ENCODE measurements at regions not wholly inside any gene's neighbourhood (a gene's known extent, or its start where the extent isn't known, plus 50 kb on each side); places are given as distances from the start of the nearest gene placed in this dataset.
"Not testable (repeated sequence)": the region's sequence is repeated elsewhere in the genome, so short reads cannot be mapped to it uniquely, and the experiment has no call there.

- Histone ChIP-seq H3K4me3 (ENCODE audit: low read length in 2 of 2) (no peak overlapping the region), H3K4me1 (ENCODE audit: control insufficient read depth in 2 of 2, insufficient read depth in 2 of 2, low read length in 2 of 2) (no peaks in the 10 kb centered on the region), H3K27ac (ENCODE audit: low read depth in 2 of 2, low read length in 2 of 2) (no peak overlapping the region), H3K9ac (ENCODE audit: low read depth in 1 of 2, low read length in 2 of 2) (no peak overlapping the region), H3K27me3 (ENCODE audit: control insufficient read depth in 2 of 2, insufficient read depth in 2 of 2, low read length in 2 of 2) (no peaks in the 10 kb centered on the region), H3K9me3 (ENCODE audit: control insufficient read depth in 2 of 2, low read length in 2 of 2) (no peaks in the 10 kb centered on the region), H3K36me3 (ENCODE audit: control insufficient read depth in 2 of 2, insufficient read depth in 2 of 2, low read length in 2 of 2) (no peaks in the 10 kb centered on the region)
These were observed 77.7 kb upstream of the OLIG3 start for GRCh38 chr6:137571854-137572253.

DNA sequence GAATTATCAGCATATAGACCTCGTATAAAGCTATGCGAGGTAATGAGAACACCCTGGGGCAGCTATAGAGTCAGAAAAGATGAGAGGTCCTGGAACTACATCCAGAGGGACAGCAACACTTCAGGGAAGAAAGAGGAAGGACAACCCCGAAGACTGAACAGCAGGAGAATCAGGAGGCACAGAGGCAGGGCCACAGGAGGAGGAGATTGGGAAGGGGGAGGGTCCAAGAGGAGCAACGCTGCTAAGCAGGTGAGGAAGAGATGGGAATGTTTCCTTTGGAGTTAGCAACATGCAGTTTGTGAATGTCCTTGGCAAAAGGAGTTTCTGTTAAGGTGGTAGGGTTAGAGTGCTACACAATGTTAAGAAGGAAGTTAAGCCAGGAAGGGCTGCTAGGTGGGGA is 79.5 kb upstream of the OLIG3 start:
- no peak overlapping the region for H3K9ac ChIP-seq (ENCODE audit: low read depth in 1 of 2, low read length in 2 of 2)
- H3K9me3 ChIP-seq (ENCODE audit: control insufficient read depth in 2 of 2, low read length in 2 of 2) = no peaks in the 10 kb centered on the region
- no peaks in the 10 kb centered on the region for H3K27me3 ChIP-seq (ENCODE audit: control insufficient read depth in 2 of 2, insufficient read depth in 2 of 2, low read length in 2 of 2)
- no peaks in the 10 kb centered on the region for H3K36me3 ChIP-seq (ENCODE audit: control insufficient read depth in 2 of 2, insufficient read depth in 2 of 2, low read length in 2 of 2)
- H3K27ac ChIP-seq (ENCODE audit: low read depth in 2 of 2, low read length in 2 of 2) = no peak overlapping the region
- H3K4me1 ChIP-seq (ENCODE audit: control insufficient read depth in 2 of 2, insufficient read depth in 2 of 2, low read length in 2 of 2) = no peaks in the 10 kb centered on the region
- no peak overlapping the region for H3K4me3 ChIP-seq (ENCODE audit: low read length in 2 of 2)

- Histone ChIP-seq H3K36me3 (ENCODE audit: control insufficient read depth in 2 of 2, insufficient read depth in 2 of 2, low read length in 2 of 2) (no peaks in the 10 kb centered on the region), H3K4me1 (ENCODE audit: control insufficient read depth in 2 of 2, insufficient read depth in 2 of 2, low read length in 2 of 2) (no peaks in the 10 kb centered on the region), H3K9me3 (ENCODE audit: control insufficient read depth in 2 of 2, low read length in 2 of 2) (no peaks in the 10 kb centered on the region), H3K4me3 (ENCODE audit: low read length in 2 of 2) (no peak overlapping the region), H3K9ac (ENCODE audit: low read depth in 1 of 2, low read length in 2 of 2) (no peak overlapping the region), H3K27me3 (ENCODE audit: control insufficient read depth in 2 of 2, insufficient read depth in 2 of 2, low read length in 2 of 2) (no peaks in the 10 kb centered on the region), H3K27ac (ENCODE audit: low read depth in 2 of 2, low read length in 2 of 2) (no peak overlapping the region)
These were observed 85.4 kb upstream of the OLIG3 start for GRCh38 chr6:137579612-137580011.

- Histone ChIP-seq H3K9me3 (ENCODE audit: control insufficient read depth in 2 of 2, low read length in 2 of 2) (no peaks in the 10 kb centered on the region), H3K9ac (ENCODE audit: low read depth in 1 of 2, low read length in 2 of 2) (no peak overlapping the region), H3K27ac (ENCODE audit: low read depth in 2 of 2, low read length in 2 of 2) (no peak overlapping the region)
These were observed 87.0 kb upstream of the OLIG3 start for GRCh38 chr6:137581019-137581707.

GRCh38 chr6:137583519-137583918 is 89.3 kb upstream of the OLIG3 start:
- not testable (repeated sequence) for H3K4me1 ChIP-seq (ENCODE audit: control insufficient read depth in 2 of 2, insufficient read depth in 2 of 2, low read length in 2 of 2); H3K4me3 ChIP-seq (ENCODE audit: low read length in 2 of 2); H3K27ac ChIP-seq (ENCODE audit: low read depth in 2 of 2, low read length in 2 of 2); H3K9me3 ChIP-seq (ENCODE audit: control insufficient read depth in 2 of 2, low read length in 2 of 2); H3K36me3 ChIP-seq (ENCODE audit: control insufficient read depth in 2 of 2, insufficient read depth in 2 of 2, low read length in 2 of 2); H3K27me3 ChIP-seq (ENCODE audit: control insufficient read depth in 2 of 2, insufficient read depth in 2 of 2, low read length in 2 of 2); H3K9ac ChIP-seq (ENCODE audit: low read depth in 1 of 2, low read length in 2 of 2)

More at GRCh38 chr6:137581019-137581707, 87.0 kb upstream of the OLIG3 start:
- Histone ChIP-seq H3K4me1 (ENCODE audit: control insufficient read depth in 2 of 2, insufficient read depth in 2 of 2, low read length in 2 of 2) (no peaks in the 10 kb centered on the region), H3K27me3 (ENCODE audit: control insufficient read depth in 2 of 2, insufficient read depth in 2 of 2, low read length in 2 of 2) (no peaks in the 10 kb centered on the region), H3K36me3 (ENCODE audit: control insufficient read depth in 2 of 2, insufficient read depth in 2 of 2, low read length in 2 of 2) (no peaks in the 10 kb centered on the region), H3K4me3 (ENCODE audit: low read length in 2 of 2) (no peak overlapping the region)

GRCh38 chr6:137588472-137588871 is 94.3 kb upstream of the OLIG3 start:
- no peak overlapping the region for H3K4me3 ChIP-seq (ENCODE audit: low read length in 2 of 2)
- H3K27ac ChIP-seq (ENCODE audit: low read depth in 2 of 2, low read length in 2 of 2) = no peak overlapping the region
- H3K4me1 ChIP-seq (ENCODE audit: control insufficient read depth in 2 of 2, insufficient read depth in 2 of 2, low read length in 2 of 2) = no peaks in the 10 kb centered on the region
- no peaks in the 10 kb centered on the region for H3K36me3 ChIP-seq (ENCODE audit: control insufficient read depth in 2 of 2, insufficient read depth in 2 of 2, low read length in 2 of 2)
- peaks cover 0 to 3% of the 10 kb centered on the region in 2 donors for H3K27me3 ChIP-seq (ENCODE audit: control insufficient read depth in 2 of 2, insufficient read depth in 2 of 2, low read length in 2 of 2)
- peaks cover 0 to 7% of the 10 kb centered on the region in 2 donors for H3K9me3 ChIP-seq (ENCODE audit: control insufficient read depth in 2 of 2, low read length in 2 of 2)
- no peak overlapping the region for H3K9ac ChIP-seq (ENCODE audit: low read depth in 1 of 2, low read length in 2 of 2)

DNA sequence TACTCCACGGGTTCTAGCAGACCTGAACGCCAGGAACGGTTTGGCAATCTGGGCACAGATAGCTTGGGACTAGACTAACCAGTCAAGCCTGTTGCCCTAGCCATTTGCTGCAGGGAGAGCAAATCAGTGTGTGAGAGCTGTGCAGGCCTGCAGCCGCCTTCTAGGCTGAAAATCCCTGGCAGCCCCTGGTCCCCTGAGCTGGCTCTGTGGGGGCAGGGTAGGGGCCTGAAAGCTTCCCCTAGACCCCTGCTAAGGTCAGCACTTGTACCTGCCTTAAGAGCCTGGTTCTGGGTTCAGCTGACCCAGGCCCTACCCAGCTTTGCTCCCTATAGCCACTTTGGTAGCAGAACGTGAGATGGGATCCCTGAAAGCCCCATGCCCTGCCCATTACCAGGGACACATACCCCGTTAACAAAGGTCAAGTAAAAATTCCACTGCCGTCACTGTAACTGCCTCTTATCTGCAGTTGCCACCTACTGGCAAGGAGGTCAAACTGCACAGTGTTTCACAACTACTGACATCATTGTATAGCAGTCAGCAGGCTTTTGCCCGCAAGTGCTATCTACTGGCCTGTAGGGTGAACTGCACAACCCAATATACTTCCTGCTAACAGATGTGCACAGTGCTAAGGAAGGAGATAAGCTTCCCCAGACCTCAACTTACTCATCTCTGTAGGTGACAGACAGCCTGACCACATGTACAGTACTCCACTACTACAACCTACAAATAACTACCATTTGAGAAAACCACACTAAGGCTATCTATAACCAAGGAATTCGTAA is 95.1 kb upstream of the OLIG3 start:
- Histone ChIP-seq H3K9ac (ENCODE audit: low read depth in 1 of 2, low read length in 2 of 2) (no peak overlapping the region), H3K27ac (ENCODE audit: low read depth in 2 of 2, low read length in 2 of 2) (no peak overlapping the region), H3K4me3 (ENCODE audit: low read length in 2 of 2) (no peak overlapping the region), H3K36me3 (ENCODE audit: control insufficient read depth in 2 of 2, insufficient read depth in 2 of 2, low read length in 2 of 2) (no peaks in the 10 kb centered on the region), H3K4me1 (ENCODE audit: control insufficient read depth in 2 of 2, insufficient read depth in 2 of 2, low read length in 2 of 2) (no peaks in the 10 kb centered on the region), H3K27me3 (ENCODE audit: control insufficient read depth in 2 of 2, insufficient read depth in 2 of 2, low read length in 2 of 2) (peaks cover 0 to 3% of the 10 kb centered on the region in 2 donors), H3K9me3 (ENCODE audit: control insufficient read depth in 2 of 2, low read length in 2 of 2) (peaks cover 0 to 7% of the 10 kb centered on the region in 2 donors)

GRCh38 chr6:137590684-137591083 is 96.5 kb upstream of the OLIG3 start:
- Histone ChIP-seq H3K4me3 (ENCODE audit: low read length in 2 of 2) (no peak overlapping the region), H3K27ac (ENCODE audit: low read depth in 2 of 2, low read length in 2 of 2) (no peak overlapping the region), H3K27me3 (ENCODE audit: control insufficient read depth in 2 of 2, insufficient read depth in 2 of 2, low read length in 2 of 2) (peaks cover 0 to 3% of the 10 kb centered on the region in 2 donors), H3K4me1 (ENCODE audit: control insufficient read depth in 2 of 2, insufficient read depth in 2 of 2, low read length in 2 of 2) (no peaks in the 10 kb centered on the region), H3K9me3 (ENCODE audit: control insufficient read depth in 2 of 2, low read length in 2 of 2) (peaks cover 0 to 7% of the 10 kb centered on the region in 2 donors), H3K36me3 (ENCODE audit: control insufficient read depth in 2 of 2, insufficient read depth in 2 of 2, low read length in 2 of 2) (no peaks in the 10 kb centered on the region), H3K9ac (ENCODE audit: low read depth in 1 of 2, low read length in 2 of 2) (no peak overlapping the region)

GRCh38 chr6:137601471-137601870 is 107.3 kb upstream of the OLIG3 start:
- no peaks in the 10 kb centered on the region for H3K9me3 ChIP-seq (ENCODE audit: control insufficient read depth in 2 of 2, low read length in 2 of 2)

DNA sequence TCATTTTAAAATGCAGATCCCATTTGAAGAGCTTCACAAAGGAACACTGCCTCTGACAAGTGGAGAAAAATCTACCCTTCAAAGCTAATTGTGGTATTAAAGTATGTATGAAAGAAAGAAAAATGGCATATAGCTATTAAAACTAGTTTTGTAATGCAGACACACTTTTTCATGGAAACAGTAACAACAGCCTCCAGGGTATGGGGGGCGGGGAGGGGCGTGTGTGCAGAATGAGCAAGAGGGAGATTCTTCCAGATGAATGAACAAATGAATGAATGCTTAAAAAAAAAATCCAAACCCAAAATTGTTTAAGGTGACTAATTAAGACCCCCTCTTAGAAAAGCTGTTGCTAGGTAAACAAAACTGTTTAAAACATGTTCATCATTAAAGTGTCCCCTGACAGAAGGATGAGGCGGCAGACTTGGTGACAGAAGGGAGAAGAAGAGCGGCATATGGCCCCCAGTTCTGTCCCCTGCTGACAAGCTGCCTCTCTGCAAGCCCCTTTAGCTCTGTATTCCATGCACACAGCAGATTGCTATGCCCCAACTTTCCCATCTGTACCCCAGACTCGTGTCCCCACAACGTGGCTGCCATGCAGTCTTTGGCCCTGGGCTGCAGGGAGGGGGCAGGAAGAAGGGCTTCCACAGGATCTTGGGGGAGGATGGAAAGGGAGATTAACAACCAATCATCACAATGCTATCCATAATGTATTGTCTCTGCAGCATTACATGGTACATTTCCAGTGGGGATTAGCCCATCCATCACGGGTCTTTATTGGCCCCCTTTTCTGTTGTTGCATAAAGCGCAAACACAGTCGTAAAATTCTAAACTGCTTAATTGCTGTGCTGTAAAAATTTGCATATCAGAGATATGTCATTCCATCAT is 108.4 kb upstream of the OLIG3 start:
- Histone ChIP-seq H3K27me3 (ENCODE audit: control insufficient read depth in 2 of 2, insufficient read depth in 2 of 2, low read length in 2 of 2) (peaks cover 12 to 15% of the 10 kb centered on the region in 2 donors), H3K36me3 (ENCODE audit: control insufficient read depth in 2 of 2, insufficient read depth in 2 of 2, low read length in 2 of 2) (no peaks in the 10 kb centered on the region), H3K4me3 (ENCODE audit: low read length in 2 of 2) (no peak overlapping the region), H3K27ac (ENCODE audit: low read depth in 2 of 2, low read length in 2 of 2) (no peak overlapping the region), H3K4me1 (ENCODE audit: control insufficient read depth in 2 of 2, insufficient read depth in 2 of 2, low read length in 2 of 2) (no peaks in the 10 kb centered on the region), H3K9ac (ENCODE audit: low read depth in 1 of 2, low read length in 2 of 2) (no peak overlapping the region), H3K9me3 (ENCODE audit: control insufficient read depth in 2 of 2, low read length in 2 of 2) (no peaks in the 10 kb centered on the region)

More at GRCh38 chr6:137601471-137601870, 107.3 kb upstream of the OLIG3 start:
- Histone ChIP-seq H3K27me3 (ENCODE audit: control insufficient read depth in 2 of 2, insufficient read depth in 2 of 2, low read length in 2 of 2) (peaks cover 12 to 15% of the 10 kb centered on the region in 2 donors), H3K27ac (ENCODE audit: low read depth in 2 of 2, low read length in 2 of 2) (no peak overlapping the region), H3K4me1 (ENCODE audit: control insufficient read depth in 2 of 2, insufficient read depth in 2 of 2, low read length in 2 of 2) (no peaks in the 10 kb centered on the region), H3K4me3 (ENCODE audit: low read length in 2 of 2) (no peak overlapping the region), H3K36me3 (ENCODE audit: control insufficient read depth in 2 of 2, insufficient read depth in 2 of 2, low read length in 2 of 2) (no peaks in the 10 kb centered on the region), H3K9ac (ENCODE audit: low read depth in 1 of 2, low read length in 2 of 2) (no peak overlapping the region)

Data from mucosa of rectum (tissue), 2 donors.